Duodenal mucosa (tissue), 2 donors: ENCODE measurements at regions not wholly inside any gene's neighbourhood (a gene's known extent, or its start where the extent isn't known, plus 50 kb on each side); places are given as distances from the start of the nearest gene placed in this dataset.
"Not testable (repeated sequence)": the region's sequence is repeated elsewhere in the genome, so short reads cannot be mapped to it uniquely, and the experiment has no call there.

ENCODE experiments used
- H3K27ac ChIP-seq: one replicate; pipeline ENCODE4 v1.7.0; 2013; ENCODE audit warnings: low read depth, low read length
- H3K27me3 ChIP-seq, 2 donors: one replicate each; pipeline ENCODE4 v1.7.0; 2013; ENCODE audit warnings: low read length in 2 of 2, control low read depth in 1 of 2; ENCODE audit not compliant: insufficient read depth in 2 of 2, control insufficient read depth in 1 of 2
- H3K36me3 ChIP-seq, 2 donors: one replicate each; pipeline ENCODE4 v1.7.0; 2013; ENCODE audit warnings: low read length in 2 of 2, control low read depth in 1 of 2; ENCODE audit not compliant: insufficient read depth in 2 of 2, control insufficient read depth in 1 of 2
- H3K4me1 ChIP-seq, 2 donors: one replicate each; pipeline ENCODE4 v1.7.0; 2013; ENCODE audit warnings: low read length in 2 of 2, control low read depth in 1 of 2; ENCODE audit not compliant: insufficient read depth in 2 of 2, control insufficient read depth in 1 of 2
- H3K4me3 ChIP-seq, 2 donors: one replicate each; pipeline ENCODE4 v1.7.0; 2013; ENCODE audit warnings: low read length in 2 of 2, low read depth in 1 of 2
- H3K9ac ChIP-seq, 2 donors: one replicate each; pipeline ENCODE4 v1.7.0; 2013; ENCODE audit warnings: low read length in 2 of 2, low read depth in 1 of 2
- H3K9me3 ChIP-seq, 2 donors: one replicate each; pipeline ENCODE4 v1.7.0; 2013; ENCODE audit warnings: low read length in 2 of 2, control low read depth in 1 of 2; ENCODE audit not compliant: control insufficient read depth in 1 of 2

- Histone ChIP-seq H3K27me3 (no peaks in the 10 kb centered on the region), H3K27ac (no peak overlapping the region), H3K4me1 (no peaks in the 10 kb centered on the region), H3K9me3 (no peaks in the 10 kb centered on the region), H3K9ac (no peak overlapping the region), H3K4me3 (no peak overlapping the region), H3K36me3 (no peaks in the 10 kb centered on the region)
These were observed 118.4 kb upstream of the SPRED1 start for GRCh38 chr15:38134252-38134651.

DNA sequence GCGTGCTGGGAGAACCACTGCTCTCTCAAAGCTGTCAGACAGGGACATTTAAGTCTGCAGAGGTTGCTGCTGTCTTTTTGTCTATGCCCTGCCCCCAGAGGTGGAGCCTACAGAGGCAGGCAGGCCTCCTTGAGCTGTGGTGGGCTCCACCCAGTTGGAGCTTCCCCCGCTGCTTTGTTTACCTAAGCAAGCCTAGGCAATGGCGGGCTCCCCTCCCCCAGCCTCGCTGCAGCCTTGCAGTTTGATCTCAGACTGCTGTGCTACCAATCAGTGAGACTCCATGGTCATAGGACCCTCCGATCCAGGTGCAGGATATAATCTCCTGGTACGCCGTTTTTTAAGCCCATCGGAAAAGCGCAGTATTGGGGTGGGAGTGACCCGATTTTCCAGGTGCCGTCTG, 110.4 kb upstream of the SPRED1 start:
- not testable (repeated sequence) for H3K27me3 ChIP-seq

DNA sequence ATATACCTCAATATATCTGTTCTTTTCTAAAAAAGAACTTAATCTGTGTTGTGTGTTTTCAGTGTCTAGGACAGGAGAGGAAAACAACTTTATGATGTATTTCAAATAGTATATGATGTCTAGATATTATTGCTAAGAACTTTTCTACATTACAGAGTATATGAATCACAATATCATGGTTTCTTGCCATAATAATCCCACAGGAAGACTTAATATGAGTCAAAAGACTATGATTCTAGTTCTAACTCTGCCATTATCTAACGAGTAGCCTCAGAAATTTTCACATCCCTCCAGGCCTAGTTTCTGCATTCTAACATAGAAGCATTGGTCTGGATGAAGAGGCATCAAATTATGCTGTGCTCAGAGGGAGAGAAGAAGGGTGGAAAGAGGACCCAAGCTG, 107.7 kb upstream of the SPRED1 start:
- Histone ChIP-seq H3K9ac (no peak overlapping the region), H3K4me1 (no peaks in the 10 kb centered on the region), H3K27ac (no peak overlapping the region), H3K9me3 (no peaks in the 10 kb centered on the region), H3K36me3 (no peaks in the 10 kb centered on the region), H3K27me3 (no peaks in the 10 kb centered on the region), H3K4me3 (no peak overlapping the region)

More for the DNA sequence above, 110.4 kb upstream of the SPRED1 start:
- H3K36me3 ChIP-seq, H3K4me1 ChIP-seq, H3K9ac ChIP-seq, H3K27ac ChIP-seq, H3K9me3 ChIP-seq, H3K4me3 ChIP-seq: not testable (repeated sequence)

GRCh38 chr15:38145651-38146111, 107.0 kb upstream of the SPRED1 start:
- H3K9ac ChIP-seq: no peak overlapping the region
- H3K27me3 ChIP-seq: no peaks in the 10 kb centered on the region
- peaks cover 5 to 7% of the 10 kb centered on the region in 2 donors for H3K9me3 ChIP-seq
- no peaks in the 10 kb centered on the region for H3K4me1 ChIP-seq
- H3K36me3 ChIP-seq: no peaks in the 10 kb centered on the region
- H3K4me3 ChIP-seq: no peak overlapping the region
- no peak overlapping the region for H3K27ac ChIP-seq

DNA sequence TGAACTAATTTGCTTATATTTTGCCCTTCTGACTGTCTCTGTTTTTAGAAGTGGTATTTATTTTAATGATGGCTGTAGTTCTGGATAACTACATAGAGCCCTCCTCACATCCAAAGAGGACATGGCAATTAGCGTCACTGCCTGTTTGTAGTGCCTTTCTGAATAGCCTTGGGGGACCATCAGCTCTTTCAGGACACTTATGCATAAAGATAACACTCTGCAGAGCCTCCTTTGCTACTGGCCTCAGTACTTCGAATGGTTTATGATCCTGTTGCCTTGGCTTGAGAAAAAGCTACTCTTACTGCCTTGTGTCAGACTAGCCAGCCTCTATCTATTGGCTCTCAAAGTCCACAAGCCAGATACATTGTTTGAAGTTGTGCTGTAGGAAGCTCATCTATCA, 105.4 kb upstream of the SPRED1 start:
- Histone ChIP-seq H3K9me3 (peaks cover 5 to 15% of the 10 kb centered on the region in 2 donors), H3K9ac (no peak overlapping the region), H3K4me1 (no peaks in the 10 kb centered on the region), H3K27me3 (no peaks in the 10 kb centered on the region), H3K4me3 (no peak overlapping the region), H3K27ac (no peak overlapping the region), H3K36me3 (no peaks in the 10 kb centered on the region)

DNA sequence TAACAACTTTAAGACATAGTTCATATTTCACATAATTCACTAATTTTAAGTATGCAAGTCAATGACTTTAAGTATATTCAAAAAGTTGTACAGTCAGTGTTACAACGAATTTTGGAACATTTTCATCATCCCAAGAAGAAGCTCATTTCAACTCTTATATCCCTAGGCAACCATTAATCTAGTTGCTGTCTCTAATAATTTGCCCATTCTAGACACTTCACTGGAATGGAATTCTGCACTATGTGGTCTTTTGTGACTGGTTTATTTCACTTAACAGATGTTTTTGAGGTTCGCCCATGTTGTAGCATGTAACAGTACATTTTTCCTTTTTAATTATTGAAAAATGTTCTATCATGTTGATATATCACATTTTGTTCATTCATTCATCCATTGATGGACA, 104.2 kb upstream of the SPRED1 start:
- Histone ChIP-seq H3K9me3 (peaks cover 5 to 15% of the 10 kb centered on the region in 2 donors), H3K36me3 (no peaks in the 10 kb centered on the region), H3K4me3 (no peak overlapping the region), H3K27me3 (no peaks in the 10 kb centered on the region), H3K27ac (no peak overlapping the region), H3K9ac (no peak overlapping the region), H3K4me1 (no peaks in the 10 kb centered on the region)

DNA sequence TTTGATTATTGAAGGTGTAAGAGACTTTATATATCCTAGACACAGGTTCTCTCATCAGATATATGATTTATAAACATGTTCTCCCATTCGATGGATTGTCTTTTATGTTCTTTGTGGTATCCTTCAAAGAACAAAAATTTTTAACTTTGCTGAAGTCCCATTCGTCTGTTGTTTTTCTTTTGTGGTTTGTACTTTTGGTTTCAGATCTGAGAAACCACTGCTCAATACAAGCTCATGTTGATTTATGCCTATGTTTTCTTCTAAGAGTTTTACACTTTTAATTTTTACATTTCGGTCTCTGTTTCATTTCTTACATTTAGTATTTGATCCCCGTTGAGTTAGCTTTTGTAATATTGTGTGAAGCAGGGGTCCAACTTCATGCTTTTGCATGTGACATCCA, 103.3 kb upstream of the SPRED1 start:
- Histone ChIP-seq H3K4me1 (no peaks in the 10 kb centered on the region), H3K9ac (no peak overlapping the region), H3K27ac (no peak overlapping the region), H3K9me3 (peaks cover 5 to 15% of the 10 kb centered on the region in 2 donors), H3K36me3 (no peaks in the 10 kb centered on the region), H3K27me3 (no peaks in the 10 kb centered on the region), H3K4me3 (no peak overlapping the region)

DNA sequence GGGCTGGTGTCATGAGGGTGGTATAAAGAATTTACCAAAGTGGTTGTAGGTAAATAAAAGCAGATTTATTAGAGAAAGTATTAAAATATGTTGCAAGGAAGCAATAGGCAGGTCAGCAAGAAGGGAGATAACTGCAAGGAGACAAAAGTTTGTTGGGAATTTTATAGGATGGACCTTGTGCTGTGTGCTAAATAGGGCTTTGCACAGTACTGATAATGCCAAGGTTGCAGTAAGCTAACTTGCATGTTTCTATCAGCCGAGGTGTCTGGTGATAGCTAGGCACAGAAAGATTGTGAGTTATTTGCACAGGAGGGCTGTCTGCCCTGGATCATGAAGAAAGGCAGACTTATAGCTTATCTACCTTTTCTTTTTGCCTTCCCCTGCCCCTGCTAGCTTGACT, 102.5 kb upstream of the SPRED1 start:
- Histone ChIP-seq H3K27ac (no peak overlapping the region), H3K27me3 (no peaks in the 10 kb centered on the region), H3K4me1 (no peaks in the 10 kb centered on the region), H3K9ac (no peak overlapping the region), H3K4me3 (no peak overlapping the region), H3K36me3 (no peaks in the 10 kb centered on the region), H3K9me3 (peaks cover 5 to 15% of the 10 kb centered on the region in 2 donors)

DNA sequence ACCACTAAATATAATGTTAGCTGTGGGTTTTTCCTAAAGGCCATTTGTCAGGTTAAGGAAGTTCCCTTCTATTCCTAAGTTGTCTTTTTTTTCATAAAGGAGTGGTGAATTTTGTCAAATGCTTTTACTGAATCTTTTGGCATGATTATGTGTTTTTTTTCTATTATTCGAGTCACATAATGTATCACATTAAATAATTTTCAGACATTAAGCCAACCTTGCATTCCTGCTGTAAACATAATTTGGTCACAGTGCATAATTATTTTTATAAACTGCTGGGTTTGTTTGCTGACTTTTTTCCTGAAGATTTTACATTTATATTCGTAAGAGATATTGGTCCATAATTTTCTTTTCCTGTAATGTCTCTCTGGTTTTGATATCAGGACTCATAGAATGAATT, 101.8 kb upstream of the SPRED1 start:
- Histone ChIP-seq H3K27ac (no peak overlapping the region), H3K9me3 (peaks cover 5 to 15% of the 10 kb centered on the region in 2 donors), H3K9ac (no peak overlapping the region), H3K4me3 (no peak overlapping the region), H3K36me3 (no peaks in the 10 kb centered on the region), H3K27me3 (no peaks in the 10 kb centered on the region), H3K4me1 (no peaks in the 10 kb centered on the region)

- Histone ChIP-seq H3K27me3 (no peaks in the 10 kb centered on the region), H3K4me3 (no peak overlapping the region), H3K4me1 (no peaks in the 10 kb centered on the region), H3K9me3 (peaks cover 5 to 20% of the 10 kb centered on the region in 2 donors), H3K27ac (no peak overlapping the region), H3K36me3 (no peaks in the 10 kb centered on the region), H3K9ac (no peak overlapping the region)
These were observed 98.9 kb upstream of the SPRED1 start for GRCh38 chr15:38153781-38154180.

- H3K4me1 ChIP-seq: no peaks in the 10 kb centered on the region
- H3K36me3 ChIP-seq: no peaks in the 10 kb centered on the region
- no peak overlapping the region for H3K4me3 ChIP-seq
- no peak overlapping the region for H3K9ac ChIP-seq
- H3K27me3 ChIP-seq: no peaks in the 10 kb centered on the region
- H3K27ac ChIP-seq: no peak overlapping the region
- H3K9me3 ChIP-seq: peaks cover 5 to 20% of the 10 kb centered on the region in 2 donors
These were observed 98.4 kb upstream of the SPRED1 start for GRCh38 chr15:38154255-38154654.
